Parathyroid adenoma (tissue), 2 donors: ENCODE measurements at regions not wholly inside any gene's neighbourhood (a gene's known extent, or its start where the extent isn't known, plus 50 kb on each side); places are given as distances from the start of the nearest gene placed in this dataset.
A peak's percentile ranks its signal among the peaks of the same experiment; 100 is the strongest.

Source experiments
- H2AFZ ChIP-seq: fragments of 300-600 bp; sonication (generic); one replicate; pipeline ENCODE4 v1.7.0; 2017; ENCODE audit warnings: antibody characterized with exemption, mild to moderate bottlenecking
- H3K27ac ChIP-seq: fragments of 300-600 bp; sonication (generic); one replicate; pipeline ENCODE4 v1.7.0; 2017
- H3K27me3 ChIP-seq: fragments of 300-600 bp; sonication (generic); one replicate; pipeline ENCODE4 v1.7.0; 2017; ENCODE audit warnings: low read length; ENCODE audit not compliant: control insufficient read depth, insufficient read depth
- H3K36me3 ChIP-seq: fragments of 300-600 bp; sonication (generic); one replicate; pipeline ENCODE4 v1.7.0; 2017; ENCODE audit warnings: low read length; ENCODE audit not compliant: control insufficient read depth, insufficient read depth
- H3K4me1 ChIP-seq: fragments of 300-600 bp; sonication (generic); one replicate; pipeline ENCODE4 v1.7.0; 2017; ENCODE audit warnings: control low read depth
- H3K4me2 ChIP-seq: fragments of 300-600 bp; sonication (generic); one replicate; pipeline ENCODE4 v1.7.0; 2017; ENCODE audit warnings: low read length
- H3K4me3 ChIP-seq: fragments of 300-600 bp; sonication (generic); one replicate; pipeline ENCODE4 v1.7.0; 2017; ENCODE audit warnings: low read depth, low read length
- H3K79me2 ChIP-seq: fragments of 300-600 bp; sonication (generic); one replicate; pipeline ENCODE4 v1.7.0; 2017; ENCODE audit warnings: control low read depth
- H3K9ac ChIP-seq: fragments of 300-600 bp; sonication (generic); one replicate; pipeline ENCODE4 v1.7.0; 2017; ENCODE audit warnings: mild to moderate bottlenecking
- H3K9me3 ChIP-seq: fragments of 300-600 bp; sonication (generic); one replicate; pipeline ENCODE4 v1.7.0; 2017; ENCODE audit warnings: low read length; ENCODE audit not compliant: control insufficient read depth
- TF ChIP-seq, protein P1 (sequence below): fragments of 300-600 bp; sonication (generic); IDR thresholded peaks from one replicate; pipeline ENCODE4 v1.7.0; 2017; ENCODE audit warnings: antibody characterized with exemption, mild to moderate bottlenecking
- donor health status: primary hyperparathyroidism.

DNA sequence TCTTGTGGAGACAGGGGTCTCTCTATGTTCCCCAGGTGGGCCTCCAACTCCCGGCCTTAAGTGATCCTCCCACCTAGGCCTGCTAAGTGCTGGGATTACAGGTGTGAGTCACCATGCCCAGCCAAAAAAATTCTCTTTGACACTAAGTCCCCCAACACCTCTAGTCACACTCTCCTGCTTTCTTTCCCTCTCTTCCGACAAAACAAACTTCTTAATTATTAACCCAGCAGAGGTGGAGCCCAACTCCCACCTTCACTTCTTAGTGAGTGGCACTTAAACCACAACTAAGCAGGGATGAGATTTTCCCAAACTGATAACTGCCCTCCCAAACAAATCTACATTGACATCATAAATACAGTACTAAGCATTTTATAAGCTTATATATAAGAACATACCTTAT, 60.5 kb upstream of the PMAIP1 start:
- H3K9me3 ChIP-seq, result no peaks in the 10 kb centered on the region

DNA sequence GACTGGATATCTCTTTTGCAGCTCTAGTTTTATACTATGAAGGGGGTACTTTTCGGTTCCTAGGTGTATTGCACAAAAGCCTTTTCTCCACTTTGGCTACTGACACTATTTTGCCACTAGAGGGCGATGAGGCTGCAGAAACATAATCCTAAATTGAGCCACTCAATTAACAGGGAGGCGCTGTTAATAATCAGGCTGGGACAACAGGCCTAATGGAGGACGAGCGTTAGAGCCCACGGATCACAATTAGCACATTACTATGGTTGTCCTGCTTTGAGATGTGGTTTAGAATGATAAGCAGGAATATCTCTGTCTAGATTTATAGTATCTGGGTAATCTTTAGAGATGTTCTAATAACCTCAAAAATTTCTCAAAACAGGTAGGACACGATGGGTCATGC, 62.2 kb upstream of the PMAIP1 start:
- Histone ChIP-seq H3K4me2 (no peak overlapping the region), H3K4me3 (no peak overlapping the region), H3K4me1 (peaks cover 4% of the 10 kb centered on the region), H3K9me3 (no peaks in the 10 kb centered on the region), H3K9ac (no peak overlapping the region), H3K36me3 (no peaks in the 10 kb centered on the region), H3K79me2 (no peaks in the 10 kb centered on the region), H3K27me3 (no peaks in the 10 kb centered on the region), H3K27ac (no peak overlapping the region), H2AFZ (peak overlapping the region; percentile 61)
- TF ChIP-seq, protein P1, sequence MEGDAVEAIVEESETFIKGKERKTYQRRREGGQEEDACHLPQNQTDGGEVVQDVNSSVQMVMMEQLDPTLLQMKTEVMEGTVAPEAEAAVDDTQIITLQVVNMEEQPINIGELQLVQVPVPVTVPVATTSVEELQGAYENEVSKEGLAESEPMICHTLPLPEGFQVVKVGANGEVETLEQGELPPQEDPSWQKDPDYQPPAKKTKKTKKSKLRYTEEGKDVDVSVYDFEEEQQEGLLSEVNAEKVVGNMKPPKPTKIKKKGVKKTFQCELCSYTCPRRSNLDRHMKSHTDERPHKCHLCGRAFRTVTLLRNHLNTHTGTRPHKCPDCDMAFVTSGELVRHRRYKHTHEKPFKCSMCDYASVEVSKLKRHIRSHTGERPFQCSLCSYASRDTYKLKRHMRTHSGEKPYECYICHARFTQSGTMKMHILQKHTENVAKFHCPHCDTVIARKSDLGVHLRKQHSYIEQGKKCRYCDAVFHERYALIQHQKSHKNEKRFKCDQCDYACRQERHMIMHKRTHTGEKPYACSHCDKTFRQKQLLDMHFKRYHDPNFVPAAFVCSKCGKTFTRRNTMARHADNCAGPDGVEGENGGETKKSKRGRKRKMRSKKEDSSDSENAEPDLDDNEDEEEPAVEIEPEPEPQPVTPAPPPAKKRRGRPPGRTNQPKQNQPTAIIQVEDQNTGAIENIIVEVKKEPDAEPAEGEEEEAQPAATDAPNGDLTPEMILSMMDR, result peak; percentile 95

More for the DNA sequence above, 60.5 kb upstream of the PMAIP1 start:
- Histone ChIP-seq H3K4me3 (no peak overlapping the region), H3K79me2 (no peaks in the 10 kb centered on the region), H3K27me3 (no peaks in the 10 kb centered on the region), H3K9ac (no peak overlapping the region), H2AFZ (no peak overlapping the region), H3K4me1 (peaks cover 4% of the 10 kb centered on the region), H3K4me2 (no peak overlapping the region), H3K36me3 (no peaks in the 10 kb centered on the region), H3K27ac (no peak overlapping the region)
- TF ChIP-seq, protein P1, result no peak

DNA sequence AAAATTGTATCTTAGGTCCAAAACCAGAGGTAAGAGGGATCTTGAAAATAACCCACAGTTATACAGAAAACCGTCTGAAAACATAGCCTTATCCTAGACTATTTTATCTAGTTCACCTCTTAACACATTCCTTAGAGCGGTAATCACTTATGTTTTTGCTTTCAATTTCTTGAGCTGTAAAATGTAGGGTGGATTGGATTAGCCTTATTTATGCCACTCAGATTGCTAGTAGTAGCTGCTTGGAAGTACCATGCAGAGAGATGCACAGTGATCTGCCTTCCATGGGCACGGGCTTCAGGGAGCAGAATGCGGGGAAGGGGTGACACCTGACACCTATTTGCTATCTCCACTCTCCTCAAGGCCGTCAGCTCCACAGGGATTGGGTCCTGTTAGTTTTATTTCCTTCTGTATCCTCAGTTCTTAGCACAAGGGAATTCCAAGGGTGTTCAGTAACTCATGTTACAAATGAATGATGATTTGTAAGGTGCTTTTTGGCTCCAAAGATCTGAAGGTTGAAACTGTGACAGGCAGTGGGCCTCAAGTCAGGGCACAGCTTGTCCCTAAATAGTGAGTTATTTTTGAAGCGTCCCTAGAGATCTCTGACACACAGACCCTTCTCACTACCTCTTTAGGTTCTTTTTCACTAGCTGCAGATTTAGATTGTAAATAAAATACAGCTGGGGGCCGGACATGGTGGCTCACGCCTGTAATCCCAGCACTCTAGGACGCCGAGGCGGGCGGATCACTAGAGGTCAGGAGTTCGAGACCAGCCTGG, 64.0 kb upstream of the PMAIP1 start:
- Histone ChIP-seq H3K4me1 (peaks cover 4% of the 10 kb centered on the region), H3K36me3 (no peaks in the 10 kb centered on the region), H3K4me3 (no peak overlapping the region), H3K79me2 (no peaks in the 10 kb centered on the region), H2AFZ (no peak overlapping the region), H3K9me3 (no peaks in the 10 kb centered on the region), H3K9ac (no peak overlapping the region), H3K4me2 (no peak overlapping the region), H3K27ac (no peak overlapping the region), H3K27me3 (no peaks in the 10 kb centered on the region)
- TF ChIP-seq, protein P1, result no peak

DNA sequence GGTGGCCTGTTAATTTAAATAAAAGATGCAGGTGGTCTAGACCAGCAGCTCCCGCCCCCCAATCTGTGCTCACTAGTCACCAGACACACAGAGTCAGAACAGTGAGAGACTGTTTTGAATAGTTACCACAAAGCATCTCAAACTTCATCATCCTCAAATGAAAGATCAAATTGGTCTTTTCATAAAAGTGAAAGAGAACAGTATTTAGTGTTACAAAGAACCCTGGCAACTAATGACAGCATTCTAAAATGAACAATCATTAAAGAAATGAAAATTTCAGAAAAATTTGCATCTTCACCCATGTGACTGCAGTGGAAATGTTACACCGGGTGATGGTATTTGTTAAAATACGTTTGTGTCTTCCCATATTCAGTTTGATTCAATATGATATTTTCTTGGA, 65.5 kb upstream of the PMAIP1 start:
- no peaks in the 10 kb centered on the region for H3K9me3 ChIP-seq
- no peaks in the 10 kb centered on the region for H3K79me2 ChIP-seq
- no peaks in the 10 kb centered on the region for H3K36me3 ChIP-seq
- H3K9ac ChIP-seq, result no peak overlapping the region
- H3K4me1 ChIP-seq, result peaks cover 4% of the 10 kb centered on the region
- H3K27ac ChIP-seq, result no peak overlapping the region
- no peak overlapping the region for H2AFZ ChIP-seq
- H3K4me2 ChIP-seq, result no peak overlapping the region
- no peak overlapping the region for H3K4me3 ChIP-seq
- H3K27me3 ChIP-seq, result no peaks in the 10 kb centered on the region
- TF ChIP-seq, protein P1, result no peak

DNA sequence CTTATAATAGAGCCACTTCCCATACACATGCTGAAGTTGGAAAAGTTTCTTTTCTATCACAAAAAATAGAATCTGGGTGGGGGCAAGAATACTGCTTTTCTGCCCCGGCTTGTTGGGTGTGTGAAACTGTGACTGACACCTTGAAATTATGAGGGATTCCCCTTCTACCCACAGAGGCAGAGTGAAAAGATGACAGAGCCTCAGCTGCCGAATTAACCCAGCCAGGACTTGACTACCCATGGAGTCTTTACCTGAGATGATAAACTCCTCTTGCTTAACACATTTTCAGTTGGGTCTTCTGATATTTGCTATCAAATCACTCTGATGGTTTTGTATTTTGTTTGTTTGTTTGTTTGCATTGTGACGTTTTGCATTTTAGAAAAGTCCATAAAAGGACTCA, 66.0 kb upstream of the PMAIP1 start:
- Histone ChIP-seq H3K27me3 (no peaks in the 10 kb centered on the region), H3K4me2 (no peak overlapping the region), H2AFZ (no peak overlapping the region), H3K9me3 (no peaks in the 10 kb centered on the region), H3K36me3 (no peaks in the 10 kb centered on the region), H3K27ac (no peak overlapping the region), H3K9ac (no peak overlapping the region), H3K4me1 (peaks cover 4% of the 10 kb centered on the region), H3K79me2 (no peaks in the 10 kb centered on the region), H3K4me3 (no peak overlapping the region)
- TF ChIP-seq, protein P1, result no peak
